ENCODE measurements at regions not wholly inside any gene's neighbourhood (a gene's known extent, or its start where the extent isn't known, plus 50 kb on each side); places are given as distances from the start of the nearest gene placed in this dataset.

- TF ChIP-seq POLR2AphosphoS5 (IDR thresholded peaks at IDR 0.05; ENCODE audit: low read depth, low read length) (no peak), SAP30 (IDR thresholded peaks at IDR 0.05; ENCODE audit: insufficient read depth, insufficient replicate concordance, low read length) (no peak), POLR2A (IDR thresholded peaks at IDR 0.05; ENCODE audit: control extremely low read depth in 1 of 2, low read depth in 2 of 2, low read length in 2 of 2) (no peak), CBX8 (IDR thresholded peaks at IDR 0.05; ENCODE audit: borderline replicate concordance, low read depth, low read length) (no peak), CTCF (IDR thresholded peaks at IDR 0.05; ENCODE audit: control extremely low read depth in 1 of 3, insufficient read depth in 1 of 3, low read depth in 1 of 3, low read length in 3 of 3) (no peak), SRF (IDR thresholded peaks at IDR 0.05; ENCODE audit: low read depth, low read length) (no peak), ATF2 (IDR thresholded peaks at IDR 0.05; ENCODE audit: low read length) (no peak)
Measured at GRCh38 chr18:24986666-24987302, 365.2 kb downstream of the ZNF521 start.
